Breast epithelium (tissue), 3 donors: ENCODE measurements at regions not wholly inside any gene's neighbourhood (a gene's known extent, or its start where the extent isn't known, plus 50 kb on each side); places are given as distances from the start of the nearest gene placed in this dataset.

Experiments used
- CTCF ChIP-seq, 3 donors: fragments of 450-650 bp; IDR thresholded peaks; one replicate each; pipeline ENCODE4 v1.5.1; 2016 to 2017; ENCODE audit warnings: antibody characterized with exemption in 3 of 3, mild to moderate bottlenecking in 3 of 3, moderate library complexity in 3 of 3
- POLR2A ChIP-seq: fragments of 450-650 bp; IDR thresholded peaks from one replicate; pipeline ENCODE4 v1.6.1; 2016; ENCODE audit warnings: antibody characterized with exemption, mild to moderate bottlenecking, moderate library complexity
- POLR2AphosphoS5 ChIP-seq, 3 donors: sonication (generic); formaldehyde crosslinking; IDR thresholded peaks; one replicate each; pipeline ENCODE4 v1.6.1; 2017; ENCODE audit warnings: antibody characterized with exemption in 3 of 3

- TF ChIP-seq POLR2A (no peak), CTCF (IDR thresholded peaks at IDR 0.05) (no peak), POLR2AphosphoS5 (IDR thresholded peaks at IDR 0.05) (no peak)
Observed at GRCh38 chrX:124433186-124433585, 86.8 kb downstream of the SH2D1A start.
